H1 (cell line): ENCODE measurements at regions not wholly inside any gene's neighbourhood (a gene's known extent, or its start where the extent isn't known, plus 50 kb on each side); places are given as distances from the start of the nearest gene placed in this dataset.

Experiments used
- CTCF ChIA-PET: fragments of 300-600 bp; sonication (Branson Sonifier 250); formaldehyde crosslinking; loops from one replicate; lab custom pipeline; 2021; ENCODE audit not compliant: partially characterized antibody; lab: Charles Lee
- POLR2A ChIA-PET: fragments of 300-600 bp; sonication (Branson Sonifier 250); formaldehyde crosslinking; loops from one replicate; lab custom pipeline; 2021; ENCODE audit warnings: inconsistent platforms; ENCODE audit not compliant: partially characterized antibody; lab: Charles Lee
- DNase-seq, 2 experiments: peaks; one replicate each; pipeline versions ENCODE4 v3.0.0 to v3.0.0-alpha.2; 2010 to 2022; ENCODE audit warnings: low spot score in 2 of 2, low read depth in 1 of 2, mixed read lengths in 1 of 2
- FAIRE-seq: peaks from 2 replicates; lab custom pipeline; 2011; peaks lifted over from hg19 to GRCh38; lab: Jason Lieb, UNC
- H2AFZ ChIP-seq: 2 replicates; pipeline ENCODE4 v1.8.1; 2012; ENCODE audit warnings: low read length, inconsistent platforms
- H2AK5ac ChIP-seq: 2 replicates; pipeline ENCODE4 v1.6.1; 2013; ENCODE audit warnings: low read depth, low read length
- H2BK120ac ChIP-seq: replicated peaks from 2 replicates; pipeline ENCODE3; 2013; ENCODE audit warnings: low read depth, low read length, inconsistent platforms
- H2BK12ac ChIP-seq: 2 replicates; pipeline ENCODE4 v1.6.1; 2013; ENCODE audit warnings: low read depth, low read length
- H2BK15ac ChIP-seq: 2 replicates; pipeline ENCODE4 v1.6.1; 2013; ENCODE audit warnings: low read length
- H2BK20ac ChIP-seq: 2 replicates; pipeline ENCODE4 v1.6.1; 2013; ENCODE audit warnings: low read length
- H2BK5ac ChIP-seq: 2 replicates; pipeline ENCODE4 v1.6.1; 2013; ENCODE audit warnings: low read depth, low read length
- H3K14ac ChIP-seq: 2 replicates; pipeline ENCODE4 v1.6.1; 2013; ENCODE audit warnings: inconsistent platforms; ENCODE audit not compliant: insufficient read length
- H3K18ac ChIP-seq: 2 replicates; pipeline ENCODE4 v1.6.1; 2013; ENCODE audit warnings: low read length; ENCODE audit errors: extremely low read depth
- H3K23ac ChIP-seq: 2 replicates; pipeline ENCODE4 v1.6.1; 2013; ENCODE audit warnings: inconsistent platforms; ENCODE audit not compliant: insufficient read length
- H3K23me2 ChIP-seq: 2 replicates; pipeline ENCODE4 v1.6.1; 2013; ENCODE audit warnings: low read depth, low read length
- H3K27ac ChIP-seq: 2 replicates; pipeline ENCODE4 v1.6.1; 2011; ENCODE audit warnings: low read depth, low read length, inconsistent platforms
- H3K27me3 ChIP-seq, 4 experiments: replicated peaks in 1 of 4; 1 replicate in 1 of 4; 2 replicates in 3 of 4; pipeline versions ENCODE4 v1.6.1 to v1.8.1; 2011 to 2013; ENCODE audit warnings: low read length in 3 of 4, mild to moderate bottlenecking in 3 of 4, inconsistent platforms in 2 of 4, mixed read lengths in 2 of 4, moderate library complexity in 1 of 4; ENCODE audit not compliant: control insufficient read depth in 3 of 4, insufficient read depth in 3 of 4; ENCODE audit errors: extremely low read depth in 1 of 4
- H3K36me3 ChIP-seq, 4 experiments: 2 replicates each; pipeline versions ENCODE4 v1.6.1 to v1.8.1; 2011 to 2013; ENCODE audit warnings: mild to moderate bottlenecking in 4 of 4, low read length in 3 of 4, moderate library complexity in 2 of 4, control low read depth in 1 of 4, inconsistent platforms in 1 of 4; ENCODE audit not compliant: insufficient read depth in 4 of 4, control insufficient read depth in 2 of 4
- H3K4ac ChIP-seq: replicated peaks from 2 replicates; pipeline ENCODE3; 2013; ENCODE audit warnings: low read length, low read depth, mixed read lengths, inconsistent platforms; ENCODE audit not compliant: insufficient read length
- H3K4me1 ChIP-seq, 4 experiments: replicated peaks in 1 of 4; 1 replicate in 1 of 4; 2 replicates in 3 of 4; pipeline versions ENCODE4 v1.6.1 to v1.8.1; 2011 to 2013; ENCODE audit warnings: low read length in 3 of 4, inconsistent platforms in 2 of 4, mixed read lengths in 1 of 4; ENCODE audit not compliant: insufficient read depth in 4 of 4, control insufficient read depth in 3 of 4
- H3K4me2 ChIP-seq, 2 experiments: 2 replicates each; pipeline versions ENCODE4 v1.6.1 to v1.8.1; 2011 to 2013; ENCODE audit warnings: low read depth in 2 of 2, low read length in 2 of 2, control low read depth in 1 of 2, inconsistent platforms in 1 of 2, mild to moderate bottlenecking in 1 of 2; ENCODE audit not compliant: insufficient read depth in 1 of 2
- H3K4me3 ChIP-seq, 4 experiments: fragments of 200-600, 300-600 bp in 1 of 4; sonication (generic), shearing (Covaris generic), sonication (Bioruptor Twin) in 1 of 4; 2 replicates each; pipeline versions ENCODE4 v1.5.1 to v1.8.1; 2011 to 2016; ENCODE audit warnings: low read length in 4 of 4, low read depth in 3 of 4, control low read depth in 2 of 4, inconsistent platforms in 2 of 4, mild to moderate bottlenecking in 2 of 4, mixed read lengths in 1 of 4, moderate library complexity in 1 of 4; ENCODE audit not compliant: insufficient read depth in 2 of 4; ENCODE audit errors: extremely low read depth in 1 of 4
- H3K56ac ChIP-seq: replicated peaks from 2 replicates; pipeline ENCODE3; 2013; ENCODE audit warnings: low read depth, mild to moderate bottlenecking, mixed read lengths, low read length, inconsistent platforms; ENCODE audit not compliant: insufficient read length
- H3K79me1 ChIP-seq: 2 replicates; pipeline ENCODE4 v1.6.1; 2013; ENCODE audit warnings: low read depth, low read length, control low read depth
- H3K79me2 ChIP-seq, 2 experiments: 2 replicates each; pipeline versions ENCODE4 v1.6.1 to v1.8.1; 2012 to 2013; ENCODE audit warnings: low read length in 2 of 2, mild to moderate bottlenecking in 2 of 2, inconsistent platforms in 1 of 2; ENCODE audit not compliant: insufficient read depth in 2 of 2, control insufficient read depth in 1 of 2
- H3K9ac ChIP-seq, 4 experiments: replicated peaks in 1 of 4; 1 replicate in 1 of 4; 2 replicates in 3 of 4; pipeline versions ENCODE4 v1.6.1 to v1.8.1; 2011 to 2013; ENCODE audit warnings: low read depth in 3 of 4, low read length in 3 of 4, control low read depth in 2 of 4, mild to moderate bottlenecking in 2 of 4, moderate library complexity in 2 of 4, inconsistent platforms in 1 of 4; ENCODE audit errors: extremely low read depth in 1 of 4
- H3K9me3 ChIP-seq, 2 experiments: 2 replicates each; pipeline versions ENCODE4 v1.6.1 to v1.8.1; 2012 to 2013; ENCODE audit warnings: mild to moderate bottlenecking in 2 of 2, moderate library complexity in 2 of 2, control low read depth in 1 of 2, inconsistent platforms in 1 of 2, low read depth in 1 of 2, low read length in 1 of 2, mixed read lengths in 1 of 2; ENCODE audit not compliant: insufficient read depth in 2 of 2
- H4K20me1 ChIP-seq, 2 experiments: replicated peaks in 1 of 2; 2 replicates each; pipeline versions ENCODE3 to v1.8.1; 2011 to 2013; ENCODE audit warnings: inconsistent platforms in 2 of 2, low read length in 2 of 2, mild to moderate bottlenecking in 1 of 2; ENCODE audit not compliant: insufficient read depth in 2 of 2, control insufficient read depth in 1 of 2
- H4K5ac ChIP-seq: 2 replicates; pipeline ENCODE4 v1.6.1; 2013; ENCODE audit warnings: low read length, low read depth, mixed read lengths, inconsistent platforms; ENCODE audit not compliant: insufficient read length
- H4K8ac ChIP-seq: 2 replicates; pipeline ENCODE4 v1.8.0; 2013; ENCODE audit warnings: mild to moderate bottlenecking, moderate library complexity, low read length, inconsistent platforms; ENCODE audit not compliant: insufficient read depth; ENCODE audit errors: extremely low read depth
- H4K91ac ChIP-seq: replicated peaks from 2 replicates; pipeline ENCODE3; 2013; ENCODE audit warnings: low read length, mixed read lengths, inconsistent platforms; ENCODE audit not compliant: insufficient read length
- CHD2 ChIP-seq: IDR thresholded peaks from 2 replicates; pipeline ENCODE4 v1.6.1; 2012; ENCODE audit warnings: low read length, improper control_type of control experiment
- WGBS, 2 experiments: shearing (Covaris generic) in 1 of 2; methylation state at CpG; one replicate each; pipeline versions ENCODE4 v1.1.6 to v1.1.7; 2013 to 2015; ENCODE audit warnings: low lambda C conversion rate in 2 of 2, mixed read lengths in 2 of 2, inconsistent platforms in 1 of 2, low coverage in 1 of 2, missing lambda C conversion rate in 1 of 2; ENCODE audit not compliant: insufficient replicate concordance in 2 of 2, insufficient coverage in 1 of 2, insufficient read length in 1 of 2; ENCODE audit errors: extremely low coverage in 1 of 2, missing lambda C conversion rate in 1 of 2; 5-methylcytosine and 5-hydroxymethylcytosine counted together
- TF ChIP-seq, protein P1 (sequence below): IDR thresholded peaks from 2 replicates; pipeline ENCODE4 v1.6.1; 2012; ENCODE audit warnings: inconsistent platforms

GRCh38 chr20:7195704-7196103, 428.2 kb downstream of the BMP2 start:
- Histone ChIP-seq H3K4me1 (no peaks in the 10 kb centered on the region), H3K14ac (no peak overlapping the region), H3K9ac (no peak overlapping the region), H3K27ac (no peak overlapping the region), H2BK20ac (no peak overlapping the region), H4K91ac (no peak overlapping the region), H3K23me2 (no peaks in the 10 kb centered on the region), H3K56ac (no peak overlapping the region), H3K18ac (no peak overlapping the region), H3K27me3 (no peaks in the 10 kb centered on the region), H2AK5ac (no peak overlapping the region), H3K4me2 (no peak overlapping the region), H2AFZ (no peak overlapping the region), H4K5ac (no peak overlapping the region), H3K79me2 (no peaks in the 10 kb centered on the region), H4K8ac (no peak overlapping the region), H3K36me3 (no peaks in the 10 kb centered on the region), H4K20me1 (no peaks in the 10 kb centered on the region), H3K23ac (no peak overlapping the region), H3K4ac (no peak overlapping the region), H3K9me3 (no peaks in the 10 kb centered on the region), H3K79me1 (no peaks in the 10 kb centered on the region), H2BK15ac (no peak overlapping the region), H2BK12ac (no peak overlapping the region), H3K4me3 (no peak overlapping the region), H2BK120ac (no peak overlapping the region), H2BK5ac (no peak overlapping the region)
- TF ChIP-seq, protein P1, sequence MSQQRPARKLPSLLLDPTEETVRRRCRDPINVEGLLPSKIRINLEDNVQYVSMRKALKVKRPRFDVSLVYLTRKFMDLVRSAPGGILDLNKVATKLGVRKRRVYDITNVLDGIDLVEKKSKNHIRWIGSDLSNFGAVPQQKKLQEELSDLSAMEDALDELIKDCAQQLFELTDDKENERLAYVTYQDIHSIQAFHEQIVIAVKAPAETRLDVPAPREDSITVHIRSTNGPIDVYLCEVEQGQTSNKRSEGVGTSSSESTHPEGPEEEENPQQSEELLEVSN = no peak
- TF ChIP-seq CHD2 = no peak
- DNase-seq = no peak
- ChIA-PET POLR2A (no interaction called here), CTCF (interaction anchor here (0.6 kb wide), 1 partner anchor 1787 kb away, joined by 3 read pairs; no protein-coding TSS in a partner anchor)
- FAIRE-seq = no peak
- WGBS, 2 experiments = 92% methylated on average over 5 of the region's 5 CpGs; no CpG with 5 or more reads in 1 of the 2 experiments
